ENCODE measurements at regions not wholly inside any gene's neighbourhood (a gene's known extent, or its start where the extent isn't known, plus 50 kb on each side); places are given as distances from the start of the nearest gene placed in this dataset.
A peak's percentile ranks its signal among the peaks of the same experiment; 100 is the strongest.

DNA sequence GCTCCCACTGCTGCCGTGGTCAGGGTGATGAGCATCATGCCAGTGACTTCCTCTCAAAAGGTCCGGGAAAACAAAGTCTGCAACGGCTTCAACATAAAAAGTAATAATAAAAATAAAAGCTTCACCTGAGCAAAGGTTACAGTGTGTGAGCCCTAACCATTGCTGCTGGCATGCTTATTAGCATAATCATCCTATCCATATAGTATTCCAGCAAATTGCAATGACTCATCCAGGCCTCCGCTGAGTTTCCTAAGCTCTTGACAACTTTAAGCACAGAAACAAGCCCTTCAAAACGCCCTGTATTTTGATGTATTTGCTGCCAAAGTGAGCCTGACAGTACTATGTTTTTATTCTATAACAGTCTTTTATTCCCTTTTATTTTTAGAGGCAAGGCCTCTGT lies 100.5 kb downstream of the AASDH start:
- no peak for DNase-seq (ENCODE audit: low spot score)

DNA sequence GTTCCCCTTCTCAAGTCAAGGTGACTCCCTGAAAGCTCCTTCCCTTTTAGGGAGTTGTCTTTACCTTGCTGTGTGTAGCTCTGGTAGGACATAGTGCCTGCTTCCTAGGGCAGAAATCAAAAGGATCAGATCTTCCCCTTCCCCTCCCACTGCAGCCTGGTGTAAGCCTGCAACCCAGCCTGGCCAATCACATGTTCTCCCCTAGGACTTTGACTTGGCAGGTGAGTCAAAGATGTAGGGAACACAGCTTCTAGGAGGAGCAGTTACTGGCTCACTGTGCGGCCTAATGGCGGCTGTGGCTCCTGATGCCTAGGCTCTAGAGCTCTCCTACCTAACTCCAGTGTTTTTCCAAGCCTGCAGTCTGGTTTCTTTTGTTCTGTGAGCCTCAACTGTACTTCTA lies 103.9 kb downstream of the AASDH start:
- DNase-seq (ENCODE audit: low spot score): no peak

DNA sequence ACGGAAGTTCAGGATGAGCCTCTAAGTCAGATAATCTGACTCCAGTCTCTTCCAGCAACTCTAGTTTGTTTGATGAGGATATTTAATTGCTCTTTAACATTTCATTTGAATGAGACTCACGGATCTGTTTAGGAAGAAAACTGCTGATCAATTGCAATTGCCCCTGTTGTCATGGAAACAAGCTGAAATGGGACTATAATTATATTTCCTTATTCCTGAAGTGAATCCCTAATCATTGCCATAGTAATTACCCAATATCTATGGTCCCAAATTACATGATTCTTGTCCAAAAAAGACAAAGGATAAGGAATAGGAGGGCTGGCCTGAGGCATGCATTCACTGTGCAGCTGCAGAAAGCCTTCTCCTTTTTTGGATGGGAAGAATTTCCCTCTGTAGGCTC lies 105.3 kb downstream of the AASDH start:
- DNase-seq (ENCODE audit: low spot score): no peak

DNA sequence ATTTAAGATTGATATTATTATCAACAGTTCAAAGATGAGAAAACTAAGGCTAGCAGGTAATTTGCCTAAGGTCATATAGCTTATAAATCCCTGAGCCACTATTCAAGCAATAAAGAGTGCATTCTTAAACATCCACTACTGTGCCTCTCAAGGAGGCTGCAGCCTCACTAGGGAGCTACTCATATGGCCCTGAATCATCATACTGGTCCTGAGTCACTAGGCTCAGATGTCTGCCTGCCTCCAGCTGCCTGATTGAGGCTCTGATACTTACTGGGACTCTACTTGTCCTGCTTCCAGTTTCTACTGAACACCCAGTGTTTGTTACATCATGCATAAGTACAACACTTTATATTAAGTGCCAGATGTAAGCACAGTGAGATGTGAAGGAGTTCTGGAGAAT lies 110.7 kb downstream of the AASDH start:
- DNase-seq (ENCODE audit: low spot score): peak; percentile 57

DNA sequence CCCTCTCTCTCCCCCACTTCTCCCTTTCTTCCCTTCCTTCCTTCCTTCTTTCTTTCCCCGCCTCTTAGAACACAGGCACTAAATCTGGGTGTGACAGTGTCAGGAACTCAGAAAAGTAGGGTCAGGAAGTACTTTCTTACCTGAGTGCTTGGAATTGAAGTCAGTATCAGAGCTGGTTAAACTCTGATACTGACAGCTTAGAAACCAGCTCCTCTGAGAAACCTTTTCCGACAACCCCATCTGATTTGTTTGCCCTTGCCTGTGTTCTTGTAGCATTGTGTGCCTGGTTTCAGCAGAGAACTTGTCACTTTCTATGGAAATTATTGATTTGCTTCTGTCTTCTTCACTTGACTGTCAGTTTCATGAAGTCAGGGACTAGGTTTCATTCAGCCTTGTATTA lies 113.9 kb downstream of the AASDH start:
- no peak for DNase-seq (ENCODE audit: low spot score)

DNA sequence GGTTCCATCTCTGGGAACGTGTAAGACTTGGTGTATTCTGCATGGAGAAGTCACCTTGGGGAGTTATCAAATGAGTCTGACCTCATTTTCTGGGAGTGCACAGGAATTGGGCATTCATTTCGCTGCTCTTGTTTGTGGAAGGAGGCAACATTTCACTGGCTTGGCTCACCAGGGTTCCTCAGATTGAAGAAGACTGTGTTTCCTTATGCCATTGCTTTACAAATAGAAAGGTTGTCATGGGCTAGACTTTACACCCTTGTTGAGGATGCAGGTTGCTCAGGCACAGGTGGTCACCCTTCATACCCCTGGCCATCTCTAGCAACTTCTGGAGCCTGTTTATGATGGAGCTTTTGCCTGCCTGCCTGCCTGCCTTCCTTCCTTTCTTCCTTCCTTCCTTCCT lies 114.4 kb downstream of the AASDH start:
- no peak for DNase-seq (ENCODE audit: low spot score)

DNA sequence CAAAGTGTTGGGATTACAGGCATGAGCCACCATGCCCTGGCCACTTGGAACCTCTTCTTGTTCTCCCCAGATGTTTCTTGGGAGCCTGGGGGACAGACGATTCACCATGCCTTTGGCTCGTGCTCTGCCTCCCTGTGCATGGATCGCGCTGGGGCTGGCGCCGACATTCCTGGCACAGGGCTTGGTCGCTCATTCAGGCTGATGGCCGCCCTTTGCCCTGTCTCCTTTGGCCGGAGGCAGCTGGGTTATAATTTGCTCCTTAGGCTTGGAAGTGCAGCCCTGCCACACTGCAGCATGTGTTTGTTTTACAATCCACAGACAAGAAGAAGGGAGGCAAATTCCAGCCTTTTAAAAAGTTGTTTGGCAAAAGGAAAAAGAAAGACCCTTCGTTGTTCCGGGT lies 115.3 kb downstream of the AASDH start:
- DNase-seq (ENCODE audit: low spot score): no peak

DNA sequence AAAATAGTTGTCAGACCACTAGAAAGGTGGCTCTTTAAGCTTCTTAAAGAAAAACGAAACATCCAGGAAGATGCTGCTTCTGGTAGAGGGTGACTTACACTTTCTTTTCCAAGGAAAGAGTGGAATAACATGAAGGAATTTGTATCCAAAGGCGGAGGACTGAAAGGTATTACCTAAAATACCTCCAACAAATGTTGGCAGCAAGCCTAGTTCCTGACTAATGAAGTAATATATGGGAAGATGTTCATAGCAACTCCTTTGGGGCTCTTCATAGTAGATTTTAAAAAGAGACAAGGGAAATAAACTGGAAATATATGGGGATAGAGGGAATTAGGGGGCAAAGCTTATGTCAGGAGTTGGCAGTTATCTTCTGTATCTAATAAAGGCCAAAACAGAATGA lies 116.2 kb downstream of the AASDH start:
- no peak for DNase-seq (ENCODE audit: low spot score)

DNA sequence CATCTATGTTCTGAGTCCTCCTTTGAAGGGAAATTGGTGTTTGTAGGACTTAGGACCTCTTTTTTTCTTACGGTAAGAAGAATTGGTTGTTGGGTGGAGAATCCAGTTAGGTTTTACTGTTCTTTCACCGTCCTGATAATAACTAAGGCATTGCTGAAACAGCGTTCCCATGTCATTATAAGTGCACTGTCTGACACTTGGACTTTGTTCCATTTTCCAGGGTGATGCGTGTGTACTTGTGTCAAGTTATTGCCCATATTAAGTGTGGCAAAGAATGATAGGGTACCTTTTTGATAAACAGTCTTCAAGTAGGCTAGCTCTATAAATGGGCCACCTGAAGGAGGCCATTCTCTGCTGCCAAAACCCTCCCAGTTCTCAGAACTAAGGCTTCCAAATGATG lies 119.7 kb downstream of the AASDH start:
- DNase-seq (ENCODE audit: low spot score): no peak

DNA sequence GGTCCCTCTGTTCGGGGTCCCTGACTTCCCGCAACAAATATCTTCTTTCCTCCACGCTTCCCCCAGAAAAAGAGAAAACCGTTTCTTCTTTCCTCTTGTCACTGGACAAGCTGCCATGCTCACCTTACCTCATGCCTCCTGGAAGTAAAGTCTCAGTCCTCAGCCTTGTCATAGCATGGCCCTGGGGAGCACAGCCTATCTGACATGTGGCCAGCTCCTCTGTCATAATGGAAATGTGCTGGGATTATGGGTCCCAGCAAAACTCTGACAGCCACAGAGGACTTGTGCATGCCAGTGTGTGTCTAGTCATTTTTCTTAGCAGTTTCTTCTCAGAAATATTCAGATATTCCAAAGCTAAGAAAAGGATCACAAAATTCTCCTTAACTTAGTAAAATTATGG lies 122.4 kb downstream of the AASDH start:
- DNase-seq (ENCODE audit: low spot score): no peak

DNA sequence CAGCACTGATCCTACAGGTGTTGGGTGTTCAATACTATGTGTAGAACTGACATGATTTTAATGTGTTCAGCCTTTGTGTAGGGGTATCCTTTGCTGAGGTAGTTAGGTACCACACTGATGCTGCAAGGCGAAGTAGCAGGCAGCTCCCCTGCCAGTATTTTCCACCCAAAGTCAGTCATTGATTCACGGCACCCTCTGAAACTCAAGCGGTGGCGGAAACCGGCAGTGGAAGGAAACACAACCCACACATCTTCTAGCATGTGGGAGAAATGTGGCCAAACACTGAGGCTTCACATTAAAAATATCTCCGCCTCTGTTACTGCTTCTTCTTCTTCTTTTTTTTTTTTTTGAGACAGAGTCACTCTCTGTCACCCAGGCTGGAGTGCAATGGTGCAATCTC lies 126.3 kb downstream of the AASDH start:
- DNase-seq (ENCODE audit: low spot score): no peak

DNA sequence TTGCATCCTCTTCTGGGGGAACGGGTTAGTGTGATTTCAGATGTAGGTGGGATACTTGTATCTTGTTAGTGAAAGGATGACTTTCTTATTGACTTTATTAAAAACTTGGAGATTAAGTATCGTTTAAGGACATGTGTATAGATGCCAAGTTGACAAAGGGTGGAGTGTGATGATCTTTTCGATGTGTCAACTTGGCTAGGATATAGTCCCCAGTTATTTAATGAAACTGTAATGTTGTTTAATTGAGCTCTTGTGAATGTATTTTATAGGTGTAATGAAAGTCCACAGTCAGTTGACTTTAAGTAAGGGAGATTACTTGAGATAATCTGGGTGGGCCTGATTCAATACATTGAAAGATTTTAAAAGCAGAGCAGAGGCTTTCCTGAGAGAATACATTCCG lies 127.0 kb downstream of the AASDH start:
- no peak for DNase-seq (ENCODE audit: low spot score)

DNA sequence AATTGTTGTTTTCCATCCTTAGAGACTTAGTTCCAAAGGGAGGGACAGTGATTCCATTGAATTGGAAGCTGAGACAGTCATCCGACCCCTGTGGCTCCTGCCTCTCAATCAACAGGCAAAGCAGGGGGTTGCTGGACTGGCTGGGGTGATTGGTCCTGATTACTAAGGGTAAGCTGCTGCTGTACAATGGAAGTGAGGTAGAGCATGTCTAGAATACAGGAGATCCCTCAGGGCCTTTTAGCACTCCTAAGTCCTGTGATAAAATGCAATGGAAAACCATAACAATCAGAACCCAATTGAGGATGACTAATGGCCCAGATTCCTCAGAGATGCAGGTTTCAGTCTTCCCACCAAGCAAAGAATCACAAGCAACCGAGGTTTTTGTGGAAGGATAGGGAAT lies 127.6 kb downstream of the AASDH start:
- no peak for DNase-seq (ENCODE audit: low spot score)

DNA sequence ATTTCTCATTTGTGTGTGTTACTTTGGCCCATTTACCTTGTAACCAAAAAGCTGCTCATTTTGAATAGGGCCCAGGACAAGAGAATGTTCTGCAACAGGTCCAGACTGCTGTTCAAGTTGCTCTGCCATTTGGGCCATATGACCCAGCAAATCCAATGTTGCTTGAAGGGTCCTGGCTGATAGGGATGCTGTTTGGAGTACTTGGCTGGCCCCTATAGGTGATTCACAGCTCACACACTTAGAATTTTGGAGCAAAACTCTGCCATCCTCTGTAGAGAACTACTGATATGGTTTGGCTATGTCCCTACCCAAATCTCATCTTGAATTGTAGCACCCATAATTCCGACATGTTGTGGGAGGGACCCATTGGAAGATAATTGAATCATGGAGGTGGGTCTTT lies 131.5 kb downstream of the AASDH start:
- DNase-seq (ENCODE audit: low spot score): no peak

DNA sequence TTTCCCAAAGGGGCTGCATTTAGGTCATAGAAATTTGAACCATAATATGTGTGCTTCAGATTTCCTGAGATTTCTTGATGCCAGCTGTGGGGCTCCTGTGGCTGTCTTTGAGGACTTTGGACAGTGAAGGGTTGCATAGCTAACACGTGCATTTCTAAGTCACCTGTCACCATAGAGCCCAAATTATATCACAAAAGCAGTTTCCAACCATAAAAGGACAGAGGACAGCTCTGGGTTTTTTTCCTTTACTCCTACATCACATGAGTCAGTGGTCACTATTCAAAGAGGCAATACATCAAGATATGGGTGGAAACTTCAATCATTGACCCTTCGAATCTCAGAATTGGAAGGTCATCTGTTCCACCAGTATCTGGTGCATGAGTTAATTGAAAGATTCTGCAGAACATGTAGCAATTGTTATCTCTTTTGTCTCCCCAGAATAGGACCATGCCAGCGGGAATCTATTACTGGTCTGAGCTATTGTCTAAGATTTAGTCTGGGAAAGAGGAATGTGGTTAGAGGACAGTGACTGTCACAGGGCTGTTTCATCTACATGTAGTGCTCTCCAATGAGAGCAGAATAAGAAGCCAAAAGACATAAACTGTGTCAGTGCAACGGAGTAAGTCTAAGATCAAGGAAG lies 133.5 kb downstream of the AASDH start:
- DNase-seq (ENCODE audit: low spot score): no peak

DNA sequence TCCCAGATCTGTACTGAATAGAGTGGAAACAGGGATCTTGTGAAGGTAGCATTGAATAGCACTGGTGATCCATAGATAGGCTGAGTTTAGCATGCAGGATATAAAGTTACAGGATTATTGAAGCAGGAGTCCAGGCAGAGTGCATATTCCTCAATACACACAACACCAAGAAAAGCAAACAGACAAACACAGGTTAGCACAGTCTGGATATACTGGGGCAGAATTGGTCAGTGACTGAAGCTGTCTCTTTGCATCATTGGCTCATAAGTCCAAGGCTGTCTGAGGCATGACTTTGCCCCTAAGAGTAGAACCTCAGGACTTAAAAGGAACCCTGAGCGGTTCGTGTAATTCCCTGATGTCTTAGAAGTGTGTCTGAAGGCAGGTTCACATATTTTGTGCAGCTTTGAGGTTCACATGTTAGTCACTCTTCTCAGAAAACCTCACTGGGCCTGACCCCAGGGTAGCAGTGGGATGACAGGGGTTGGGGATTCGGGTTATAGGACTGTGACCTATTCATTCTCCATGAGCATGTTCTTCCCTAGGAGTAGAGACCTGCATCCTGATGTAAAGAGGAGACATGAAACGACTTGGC lies 134.6 kb downstream of the AASDH start:
- no peak for DNase-seq (ENCODE audit: low spot score)

DNA sequence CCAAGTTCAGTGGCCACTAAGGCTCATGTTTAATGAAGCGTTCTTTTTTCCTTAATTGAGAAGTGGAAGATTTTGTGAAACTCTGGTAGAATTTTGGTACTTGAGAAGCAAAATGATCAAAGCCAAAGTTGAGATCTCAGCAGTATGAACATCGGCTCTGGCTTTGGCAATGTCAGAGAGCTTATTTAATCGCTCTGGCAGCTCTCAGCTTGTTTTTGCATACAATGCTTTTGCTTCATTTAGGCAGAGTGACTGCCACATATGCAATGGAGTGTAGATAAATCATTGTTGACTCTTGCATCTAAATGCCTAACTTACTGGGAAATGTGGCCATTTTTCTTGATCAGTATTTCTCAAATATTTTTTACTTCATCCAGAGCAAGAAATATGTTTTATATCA lies 135.7 kb downstream of the AASDH start:
- DNase-seq (ENCODE audit: low spot score): no peak

DNA sequence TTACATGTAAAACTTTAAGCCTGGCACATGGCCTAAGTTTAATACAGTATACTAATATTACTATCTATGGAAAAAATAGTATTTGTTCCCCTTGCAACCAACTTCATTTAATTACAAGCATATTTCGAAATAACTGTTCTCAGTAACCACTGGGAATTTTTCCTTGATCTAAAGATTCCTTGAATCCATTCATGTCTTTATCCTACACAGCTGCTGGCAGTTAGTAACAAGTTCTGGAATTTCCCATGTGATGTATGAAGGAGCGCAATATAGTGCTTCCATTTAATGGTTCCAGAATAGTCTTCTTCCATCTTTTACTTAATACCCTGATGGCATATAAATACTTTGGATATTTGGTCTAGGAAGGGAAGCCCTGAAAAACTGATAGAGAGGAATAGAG lies 136.5 kb downstream of the AASDH start:
- DNase-seq (ENCODE audit: low spot score): no peak

DNA sequence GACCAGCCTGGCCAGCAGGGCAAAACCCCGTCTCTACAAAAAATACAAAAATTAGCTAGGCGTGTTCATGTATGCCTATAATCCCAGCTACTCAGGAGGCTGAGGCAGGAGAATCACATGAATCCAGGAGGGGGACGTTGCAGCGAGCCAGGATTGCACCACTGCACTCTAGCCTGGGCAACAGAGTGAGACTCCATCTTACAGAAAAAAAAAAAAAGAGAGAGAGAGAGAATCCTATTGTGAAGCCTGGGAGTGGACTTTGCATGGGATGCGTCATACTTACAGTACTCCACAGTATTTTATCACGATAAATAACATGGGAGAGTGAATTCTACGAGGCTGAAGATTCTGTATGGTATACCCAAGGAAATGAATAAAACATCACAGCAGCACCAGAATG lies 139.6 kb downstream of the AASDH start:
- no peak for DNase-seq (ENCODE audit: low spot score)

DNA sequence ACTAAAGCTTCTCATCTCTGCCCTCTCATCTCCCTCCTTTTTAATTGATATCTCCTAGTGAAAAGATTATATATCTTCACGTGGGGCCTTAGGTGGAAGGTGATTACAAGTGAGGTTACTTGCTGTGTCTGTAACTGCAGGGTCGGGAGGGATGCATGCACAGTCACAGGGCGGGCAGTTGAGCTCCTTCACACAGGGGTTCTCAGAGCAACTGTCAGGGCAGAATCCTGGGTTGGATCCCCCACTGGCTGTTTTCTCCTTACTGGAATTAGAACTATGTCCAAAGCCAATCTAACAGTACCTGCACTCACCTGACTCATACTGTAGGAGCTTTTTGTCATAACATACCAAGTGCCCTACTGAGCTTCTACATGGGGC lies 141.1 kb downstream of the AASDH start:
- DNase-seq (ENCODE audit: low spot score): no peak

DNA sequence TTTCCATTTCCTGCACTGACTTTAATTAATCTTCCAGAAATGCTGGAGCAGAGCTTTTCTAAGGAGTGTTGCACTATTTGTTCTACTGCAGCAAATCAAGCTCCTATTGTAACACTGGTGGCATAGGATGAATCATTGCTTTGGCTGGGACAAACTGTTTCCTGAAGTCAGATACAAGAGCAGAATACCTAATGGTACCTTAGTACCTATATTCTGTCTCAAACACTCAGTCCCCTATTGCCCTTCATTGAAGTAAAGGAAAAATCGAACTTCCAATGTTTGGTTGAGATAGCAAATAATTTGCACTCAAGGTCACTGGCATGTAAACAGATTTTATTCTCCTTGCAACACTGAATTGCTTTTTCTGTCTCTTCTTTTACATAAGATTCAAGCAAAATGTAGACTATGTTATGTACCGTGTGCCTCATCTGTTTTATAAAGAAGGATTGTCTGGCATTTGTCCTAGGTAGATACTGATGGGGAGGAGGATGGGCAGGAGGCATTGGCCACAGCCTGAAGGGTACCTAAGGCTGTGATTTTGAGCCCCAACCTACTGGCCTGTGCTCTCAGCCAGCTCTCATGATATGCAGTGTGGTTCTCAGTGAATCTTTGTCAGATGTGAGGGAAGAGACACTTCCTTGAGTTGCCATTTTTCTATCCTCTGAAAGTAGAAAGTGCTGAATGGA lies 141.6 kb downstream of the AASDH start:
- DNase-seq (ENCODE audit: low spot score): no peak

DNA sequence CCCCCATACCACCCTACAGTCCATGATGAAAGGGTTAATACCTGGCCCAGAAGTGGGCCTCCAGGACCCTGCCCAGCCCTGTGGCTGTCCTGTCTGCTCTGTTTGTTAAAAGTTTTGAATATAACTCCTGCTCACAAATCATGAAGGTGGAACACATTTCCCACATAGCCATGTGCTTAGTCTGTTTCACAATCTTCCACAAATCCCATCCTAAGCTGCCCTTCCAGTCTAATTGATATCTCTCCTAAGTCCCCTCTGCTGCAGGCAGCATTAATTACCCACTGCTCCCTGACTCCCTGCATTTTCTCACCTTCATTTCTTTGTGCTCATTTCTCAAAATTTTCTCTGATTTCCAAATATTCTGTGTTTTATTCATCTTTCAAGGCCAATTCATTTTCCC lies 142.6 kb downstream of the AASDH start:
- no peak for DNase-seq (ENCODE audit: low spot score)

DNA sequence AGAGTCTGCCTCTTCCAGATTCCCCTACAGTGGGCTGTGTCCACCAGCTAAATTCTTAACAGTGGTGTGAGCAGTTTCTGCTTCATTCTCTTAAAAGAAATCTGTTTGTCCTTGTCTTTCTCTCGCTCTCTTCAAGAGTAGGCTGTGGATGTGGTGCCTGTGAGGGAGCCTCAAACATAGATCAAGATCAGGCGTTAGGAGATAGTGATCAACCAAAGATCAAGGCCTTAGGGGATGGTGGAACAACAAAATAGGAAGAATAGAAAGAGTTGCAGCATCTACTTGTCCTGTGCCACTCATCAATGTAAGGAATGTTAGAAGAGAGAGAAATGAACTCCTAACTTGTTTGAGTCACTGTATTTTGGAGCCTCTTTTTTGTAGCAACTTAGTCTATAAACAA lies 144.2 kb downstream of the AASDH start:
- DNase-seq (ENCODE audit: low spot score): no peak

DNA sequence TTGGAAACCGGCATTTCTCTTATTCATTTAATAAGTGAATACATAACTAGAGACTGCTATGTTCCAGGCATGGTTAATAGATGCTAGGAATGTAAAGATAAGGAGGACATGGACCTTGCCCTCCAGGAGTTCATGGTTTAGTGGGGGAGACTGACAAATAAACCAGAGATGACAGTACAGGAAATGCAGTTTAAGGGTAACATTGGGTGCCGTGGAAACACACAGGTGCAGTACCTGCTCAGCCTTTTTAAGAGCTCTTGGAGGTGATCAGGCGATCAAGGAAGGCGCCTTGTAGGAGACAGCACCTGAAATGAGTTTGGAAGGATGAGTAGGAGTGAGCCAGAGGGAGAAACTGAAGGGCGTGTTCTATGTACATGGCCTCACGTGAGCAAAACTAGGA lies 145.8 kb downstream of the AASDH start:
- no peak for DNase-seq (ENCODE audit: low spot score)
